NOMO-1 treated with DMSO at 0.1 percent for 48 hours (cell line): ENCODE measurements at regions not wholly inside any gene's neighbourhood (a gene's known extent, or its start where the extent isn't known, plus 50 kb on each side); places are given as distances from the start of the nearest gene placed in this dataset.

Source experiments
- DNase-seq: peaks from one replicate; lab custom pipeline; 2025; ENCODE audit not compliant: unreplicated experiment; lab: John Stamatoyannopoulos, UW

GRCh38 chr15:79186616-79187015 is 95.9 kb upstream of the ANKRD34C start:
- DNase-seq = no peak

GRCh38 chr15:79185199-79185598 is 94.6 kb upstream of the RASGRF1 start:
- DNase-seq = no peak

DNA sequence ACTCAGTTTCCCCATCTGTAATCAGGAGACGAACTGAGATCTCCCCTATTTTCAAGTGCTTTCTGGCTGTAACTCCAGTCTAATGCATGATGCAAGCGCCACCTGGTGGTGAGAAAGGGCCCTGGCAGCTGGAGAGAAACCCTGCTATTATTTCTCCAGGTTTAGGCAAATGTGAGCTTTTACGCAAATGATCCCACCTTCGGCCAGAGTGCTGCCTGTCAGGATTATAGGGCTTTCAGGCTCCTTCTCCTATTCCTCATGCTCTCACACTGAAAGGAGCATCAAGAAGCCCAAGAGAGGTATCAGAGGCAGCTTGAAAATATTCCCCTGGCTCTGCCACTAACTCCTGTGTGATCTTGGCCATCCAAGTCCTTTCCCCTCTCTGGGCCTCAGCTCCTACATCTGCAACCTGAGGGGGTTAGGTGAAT is 93.9 kb upstream of the RASGRF1 start:
- peak; percentile 28 for DNase-seq

DNA sequence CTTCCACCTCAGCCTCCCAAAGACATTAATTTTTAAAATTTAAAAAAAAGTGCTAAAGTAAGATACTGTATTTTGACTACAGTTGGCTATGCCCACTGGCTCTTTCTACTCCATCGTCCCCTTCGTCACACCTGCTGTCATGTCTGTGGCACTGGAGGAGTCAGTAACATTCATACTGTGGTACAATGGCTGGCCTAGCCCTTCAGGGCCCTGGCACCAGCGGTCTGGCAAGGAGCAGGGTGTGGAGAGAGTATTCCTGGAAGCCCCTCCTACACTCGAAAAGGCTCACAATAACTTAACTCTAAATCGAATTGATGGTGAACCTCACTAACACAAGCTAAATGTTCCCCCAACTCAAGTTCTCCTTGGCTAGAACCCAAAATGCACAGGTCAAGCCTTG is 89.7 kb upstream of the RASGRF1 start:
- DNase-seq = no peak

DNA sequence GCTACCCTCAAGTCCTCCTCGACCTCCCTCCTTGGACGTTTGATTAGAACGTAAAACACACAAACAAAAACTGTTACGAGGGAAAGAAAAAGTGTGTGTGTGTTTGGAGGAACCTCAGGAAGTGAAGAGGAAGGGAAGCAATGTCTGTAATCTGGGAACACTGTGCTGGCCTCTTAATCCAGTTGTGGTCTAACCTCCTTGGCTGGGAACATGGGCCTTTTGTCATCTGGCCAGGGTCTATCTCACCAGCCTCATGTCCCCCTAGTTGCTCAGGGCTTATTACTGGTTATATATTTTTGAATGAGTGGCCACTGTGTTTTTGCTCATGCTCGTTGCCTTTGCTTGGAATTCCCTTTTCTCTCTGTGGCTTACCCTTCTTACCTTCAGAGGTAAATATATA is 89.0 kb upstream of the RASGRF1 start:
- DNase-seq = no peak

DNA sequence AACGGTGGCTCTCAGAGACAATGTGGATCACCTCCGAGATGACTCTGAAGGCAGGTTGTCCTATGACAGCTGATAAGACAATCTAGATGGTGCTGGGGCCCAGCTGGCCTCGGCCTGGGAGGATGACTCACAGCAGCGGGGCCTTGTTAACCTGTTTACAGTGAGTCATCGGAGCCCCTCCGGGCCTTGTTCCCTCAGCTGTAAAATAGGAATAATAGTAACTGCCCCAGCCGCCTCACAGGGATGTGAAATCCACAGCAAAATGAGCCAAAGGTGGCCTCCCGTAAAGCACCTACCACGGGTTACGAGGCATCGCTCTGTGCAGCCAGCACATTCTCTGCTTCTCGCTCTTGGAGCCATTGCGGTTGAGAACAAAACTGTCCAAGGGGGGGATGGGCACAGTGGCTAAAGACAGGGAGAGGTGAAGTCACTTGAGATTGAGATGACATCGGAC is 88.6 kb upstream of the RASGRF1 start:
- DNase-seq = no peak

GRCh38 chr15:79178594-79178993 is 88.0 kb upstream of the RASGRF1 start:
- no peak for DNase-seq

GRCh38 chr15:79176151-79176550 is 85.6 kb upstream of the RASGRF1 start:
- DNase-seq = no peak

DNA sequence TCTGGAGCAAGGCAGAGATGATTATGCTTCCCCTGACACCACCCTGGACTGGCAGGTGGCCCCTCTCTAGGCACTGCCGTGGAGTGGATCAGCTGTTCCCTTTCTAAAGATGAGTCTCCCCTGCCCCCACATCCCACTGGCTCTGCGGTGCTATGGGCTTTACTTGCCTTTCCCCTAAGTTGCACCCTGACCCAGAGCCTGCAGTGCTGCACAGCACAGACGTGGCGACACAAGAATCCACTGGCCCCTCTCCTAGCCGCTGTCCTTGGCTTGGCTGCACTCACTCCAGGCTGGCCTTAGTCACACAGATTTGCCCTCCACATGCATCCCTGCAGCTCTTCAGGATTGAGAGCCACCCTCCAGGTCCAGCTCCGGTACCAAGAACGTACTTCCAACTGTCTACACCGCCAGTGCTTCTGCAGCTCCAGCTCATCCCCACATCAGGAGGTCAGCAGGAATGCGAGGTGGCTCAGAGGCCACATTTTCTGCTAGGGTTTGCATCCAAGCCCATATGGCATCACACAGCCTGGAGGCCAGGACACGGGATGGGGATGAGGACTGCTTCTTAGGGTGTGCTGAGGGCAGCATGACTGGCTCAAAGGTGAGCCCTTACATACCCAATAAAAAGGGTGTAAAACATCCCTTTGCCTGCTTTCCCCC is 82.4 kb upstream of the RASGRF1 start:
- DNase-seq = no peak

DNA sequence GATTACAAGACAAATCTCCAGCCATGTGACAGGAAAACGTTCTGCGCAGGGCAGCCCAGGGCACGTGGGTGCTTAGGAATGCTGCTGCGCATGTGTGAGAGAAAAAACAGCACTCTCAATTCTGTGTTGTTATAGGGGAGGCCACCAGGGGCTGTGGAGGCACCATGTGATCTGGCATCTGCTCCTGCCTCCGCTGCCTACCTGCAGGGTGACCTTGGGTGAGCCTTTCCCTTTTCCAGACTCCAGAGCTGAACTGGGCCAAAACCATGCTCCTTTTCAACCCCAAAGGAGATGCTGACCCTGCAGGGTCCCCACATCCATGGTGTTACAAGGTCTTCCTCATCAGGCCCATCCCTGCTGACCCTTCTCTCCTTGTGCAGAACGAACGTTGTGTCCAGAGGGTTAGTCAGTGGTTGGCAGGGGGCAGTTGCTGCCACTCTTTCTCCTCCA is 81.5 kb upstream of the RASGRF1 start:
- DNase-seq = no peak

DNA sequence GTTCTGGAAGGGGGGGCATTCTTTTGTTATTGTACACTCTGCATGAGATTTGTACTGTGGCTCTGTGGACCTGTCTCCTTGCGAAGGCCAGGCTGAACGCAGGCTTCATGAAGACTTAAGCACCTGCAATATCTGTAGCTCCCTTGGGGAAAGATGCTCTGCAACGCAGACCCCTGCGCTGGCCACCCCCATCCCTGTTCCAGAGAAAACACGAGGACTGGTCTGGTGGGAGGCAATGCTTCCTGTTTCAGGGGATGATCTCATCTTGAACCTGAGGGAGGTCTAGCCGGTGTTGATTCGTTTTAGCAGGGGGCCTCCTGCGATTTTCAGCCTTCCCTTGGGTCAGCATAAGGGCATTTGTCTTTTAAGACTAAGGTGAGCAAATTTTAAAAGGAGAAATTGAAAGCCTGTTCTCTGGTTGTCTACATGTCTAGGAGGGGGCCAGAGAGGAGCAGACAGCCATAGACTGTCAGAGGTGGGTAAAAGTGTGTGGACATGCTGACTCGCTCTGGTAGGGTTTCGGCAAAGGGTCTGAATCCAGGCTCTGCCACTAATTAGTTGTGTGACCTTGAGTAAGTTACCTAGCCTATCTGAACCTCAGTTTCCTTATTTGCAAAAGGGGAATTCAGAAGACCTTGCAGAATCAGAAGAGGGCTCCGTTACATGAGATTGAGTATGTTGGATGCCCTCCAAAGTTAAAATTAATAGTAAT is 80.9 kb upstream of the RASGRF1 start:
- no peak for DNase-seq

DNA sequence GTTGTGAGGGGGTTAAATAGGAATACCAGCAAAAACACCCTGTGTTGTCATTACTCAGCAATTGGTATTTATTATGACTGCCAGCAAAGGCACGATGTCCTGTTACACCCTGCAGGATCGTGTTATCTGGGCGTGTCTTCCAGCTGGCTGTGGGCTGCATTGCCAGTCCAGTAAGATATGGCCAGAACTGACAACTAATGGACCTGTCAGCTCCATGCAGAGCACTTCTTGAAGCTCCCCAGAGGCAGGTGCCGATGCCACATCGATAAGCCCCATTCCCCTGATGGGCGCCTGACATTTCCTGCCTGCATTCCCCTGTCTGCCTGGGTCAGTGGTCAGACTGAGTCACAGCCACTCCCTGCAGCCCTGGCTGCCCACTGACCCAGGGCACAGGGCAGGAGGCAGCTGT is 79.7 kb upstream of the RASGRF1 start:
- DNase-seq = no peak

- DNase-seq = no peak
Observed at GRCh38 chr15:79169526-79170133, 79.0 kb upstream of the RASGRF1 start.

DNA sequence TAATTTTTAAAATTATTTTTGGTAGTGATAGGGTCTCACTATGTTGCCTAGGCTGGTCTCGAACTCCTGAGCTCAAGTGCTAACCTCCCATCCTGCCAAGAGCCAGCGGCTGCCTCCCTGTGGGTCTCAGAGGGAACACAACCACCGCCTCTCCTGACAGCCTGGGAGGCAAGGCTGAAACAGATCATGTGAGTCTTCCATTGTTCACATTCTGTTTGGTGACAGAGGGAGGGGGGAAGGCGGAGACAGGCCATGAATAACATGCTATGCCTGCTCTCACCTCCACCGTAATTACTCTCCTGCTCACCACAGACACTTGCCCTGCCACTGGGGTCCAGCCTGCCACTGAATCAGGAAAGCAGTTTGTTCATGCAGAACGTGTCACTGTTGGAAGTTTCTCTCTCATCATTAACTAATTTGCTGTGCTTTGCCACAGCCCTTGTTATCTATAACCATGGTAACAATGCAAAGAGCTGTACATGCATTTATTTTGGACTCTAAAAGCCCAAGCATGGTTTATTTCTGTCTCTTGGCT is 78.4 kb upstream of the RASGRF1 start:
- no peak for DNase-seq

- DNase-seq = no peak
Observed at GRCh38 chr15:79167776-79168175, 77.2 kb upstream of the RASGRF1 start.

GRCh38 chr15:79166311-79166955 is 75.9 kb upstream of the RASGRF1 start:
- no peak for DNase-seq

DNA sequence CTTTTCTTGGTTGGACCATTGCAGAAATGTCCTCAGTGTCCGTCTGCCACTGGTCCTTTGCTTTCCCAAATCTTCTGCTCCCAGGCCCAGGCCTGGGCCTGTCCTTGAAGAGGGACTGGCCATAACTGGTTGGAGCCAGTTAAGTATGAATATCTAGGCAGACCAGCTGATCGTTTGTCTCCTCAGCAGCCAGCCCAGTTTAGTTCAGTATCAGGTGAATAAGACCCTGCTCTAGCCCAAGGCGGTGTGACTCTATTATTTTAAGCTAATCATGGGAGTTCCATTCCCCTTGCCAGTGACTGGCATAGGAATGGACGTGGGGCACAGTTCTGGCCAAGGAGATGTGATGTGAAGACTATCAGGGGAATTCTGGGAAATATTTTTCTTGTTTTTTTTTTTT is 73.9 kb upstream of the RASGRF1 start:
- no peak for DNase-seq

- no peak for DNase-seq
Observed at GRCh38 chr15:79164043-79164442, 73.5 kb upstream of the RASGRF1 start.

GRCh38 chr15:79163395-79163794 is 72.8 kb upstream of the RASGRF1 start:
- DNase-seq = no peak

GRCh38 chr15:79161837-79162508 is 71.4 kb upstream of the RASGRF1 start:
- no peak for DNase-seq

- DNase-seq = no peak
Observed at GRCh38 chr15:79160211-79160610, 69.6 kb upstream of the RASGRF1 start.
